HepG2 (cell line): ENCODE measurements at regions not wholly inside any gene's neighbourhood (a gene's known extent, or its start where the extent isn't known, plus 50 kb on each side); places are given as distances from the start of the nearest gene placed in this dataset.

Experiments
- ATAC-seq: fragments of 200-7000 bp; cut with Tn5 transposase; 3 replicates; pipeline ENCODE4 v1.9.1; 2020; ENCODE audit warnings: mild to moderate bottlenecking, moderate library complexity
- BruUV-seq: library from RNA; stranded (reverse); fragments of 400-500 nt; replicated peaks from 2 replicates; lab custom pipeline; 2021; lab: Mats Ljungman, UMichigan
- CTCF ChIA-PET: fragments of 300-600 bp; formaldehyde crosslinking; extraction: SDS; loops from one replicate; lab custom pipeline; 2021; ENCODE audit warnings: low total read pairs, inconsistent platforms, low intra/inter-chr PET ratio; lab: Yijun Ruan, JAX
- POLR2A ChIA-PET: fragments of 350-600 bp; sonication (Branson Sonifier 250); formaldehyde crosslinking; loops from one replicate; lab custom pipeline; 2020; ENCODE audit warnings: antibody characterized with exemption, inconsistent platforms; lab: Yijun Ruan, JAX
- DNase-seq: peaks from one replicate; pipeline ENCODE4 v3.0.0-alpha.2; 2015; ENCODE audit warnings: low spot score
- FAIRE-seq: peaks from 3 replicates; lab custom pipeline; 2011; peaks lifted over from hg19 to GRCh38; lab: Jason Lieb, UNC
- H2AFZ ChIP-seq: one replicate; pipeline ENCODE4 v1.6.1; 2011; ENCODE audit warnings: low read length, inconsistent platforms
- H3K27ac ChIP-seq: fragments of 300-600 bp; 3 replicates; pipeline ENCODE4 v1.8.0; 2011; ENCODE audit warnings: mixed run types, mild to moderate bottlenecking, mixed read lengths, low read length, inconsistent platforms; ENCODE audit not compliant: insufficient read depth; ENCODE audit errors: extremely low read length
- H3K27me3 ChIP-seq, 2 experiments: fragments of 200-600 bp in 1 of 2; 2 replicates in 1 of 2; 3 replicates in 1 of 2; pipeline versions ENCODE4 v1.6.0 to v1.8.0; 2011; ENCODE audit warnings: low read length in 2 of 2, mild to moderate bottlenecking in 2 of 2, moderate library complexity in 2 of 2, inconsistent platforms in 1 of 2; ENCODE audit not compliant: insufficient read depth in 2 of 2, control insufficient read depth in 1 of 2
- H3K36me3 ChIP-seq, 2 experiments: fragments of 200-600 bp in 1 of 2; replicated peaks in 1 of 2; 2 replicates in 1 of 2; 3 replicates in 1 of 2; pipeline versions ENCODE4 v1.5.1 to v1.8.0; 2011; ENCODE audit warnings: low read length in 2 of 2, inconsistent platforms in 1 of 2; ENCODE audit not compliant: insufficient read depth in 2 of 2, control insufficient read depth in 1 of 2
- H3K4me1 ChIP-seq: 2 replicates; pipeline ENCODE4 v1.5.1; 2012; ENCODE audit warnings: low read length, inconsistent platforms; ENCODE audit not compliant: insufficient read depth
- H3K4me2 ChIP-seq: 2 replicates; pipeline ENCODE4 v1.6.0; 2011; ENCODE audit warnings: low read depth, low read length, inconsistent platforms
- H3K4me3 ChIP-seq, 3 experiments: fragments of 200-600 bp in 1 of 3; sonication (generic), shearing (Covaris generic) in 1 of 3; replicated peaks in 1 of 3; 2 replicates each; pipeline ENCODE4 v1.5.1; 2011 to 2016; ENCODE audit warnings: low read length in 3 of 3, inconsistent platforms in 2 of 3, low read depth in 2 of 3, mild to moderate bottlenecking in 2 of 3, control low read depth in 1 of 3, mixed read lengths in 1 of 3; ENCODE audit not compliant: insufficient read depth in 1 of 3
- H3K79me2 ChIP-seq: one replicate; pipeline ENCODE4 v1.6.1; 2011; ENCODE audit warnings: low read length, inconsistent platforms; ENCODE audit not compliant: insufficient read depth
- H3K9ac ChIP-seq: 2 replicates; pipeline ENCODE4 v1.6.0; 2011; ENCODE audit warnings: mild to moderate bottlenecking, low read depth, low read length, inconsistent platforms; ENCODE audit not compliant: insufficient read depth
- H3K9me3 ChIP-seq: 2 replicates; pipeline ENCODE4 v1.5.1; 2012; ENCODE audit warnings: mild to moderate bottlenecking, low read length
- H4K20me1 ChIP-seq: 2 replicates; pipeline ENCODE4 v1.6.0; 2011; ENCODE audit warnings: inconsistent platforms, mild to moderate bottlenecking, low read length, moderate library complexity; ENCODE audit not compliant: insufficient read depth
- GATA4 ChIP-seq: sonication (generic); IDR thresholded peaks from 2 replicates; pipeline ENCODE4 v1.6.1; 2016; ENCODE audit warnings: antibody characterized with exemption, low read depth, borderline replicate concordance
- KLF11 ChIP-seq: IDR thresholded peaks from 2 replicates; pipeline ENCODE4 v1.6.1; 2016; ENCODE audit warnings: missing compliant biosample characterization
- MAX ChIP-seq: IDR thresholded peaks from 2 replicates; pipeline ENCODE4 v1.6.1; 2012; ENCODE audit warnings: inconsistent platforms
- PHF8 ChIP-seq: sonication (generic); formaldehyde crosslinking; IDR thresholded peaks from 2 replicates; pipeline ENCODE4 v1.5.0; 2020; ENCODE audit warnings: missing genetic modification reagents
- PITX1 ChIP-seq: sonication (generic); formaldehyde crosslinking; IDR thresholded peaks from 2 replicates; pipeline ENCODE4 v1.5.1; 2020; ENCODE audit warnings: mild to moderate bottlenecking, missing genetic modification reagents
- TEAD2 ChIP-seq: sonication (generic); formaldehyde crosslinking; IDR thresholded peaks from 2 replicates; pipeline ENCODE4 v1.9.0; 2021; ENCODE audit warnings: missing genetic modification reagents
- ZBTB1 ChIP-seq: sonication (generic); formaldehyde crosslinking; IDR thresholded peaks from 2 replicates; pipeline ENCODE4 v1.4.0; 2020; ENCODE audit warnings: missing genetic modification reagents, borderline replicate concordance
- ZBTB2 ChIP-seq: sonication (generic); formaldehyde crosslinking; IDR thresholded peaks from 2 replicates; pipeline ENCODE4 v1.8.0; 2022; ENCODE audit warnings: low read depth, missing genetic modification reagents
- ZNF160 ChIP-seq: sonication (generic); formaldehyde crosslinking; IDR thresholded peaks from 2 replicates; pipeline ENCODE4 v1.8.0; 2022; ENCODE audit warnings: mild to moderate bottlenecking, inconsistent platforms, missing genetic modification reagents
- ZNF501 ChIP-seq: sonication (generic); formaldehyde crosslinking; IDR thresholded peaks from 2 replicates; pipeline ENCODE4 v1.5.1; 2020; ENCODE audit warnings: mild to moderate bottlenecking, moderate library complexity, missing genetic modification reagents
- ZNF552 ChIP-seq: sonication (generic); formaldehyde crosslinking; IDR thresholded peaks from 2 replicates; pipeline ENCODE4 v1.9.0; 2022; ENCODE audit warnings: missing genetic modification reagents, mild to moderate bottlenecking, borderline replicate concordance
- ZNF619 ChIP-seq: sonication (generic); formaldehyde crosslinking; IDR thresholded peaks from 2 replicates; pipeline ENCODE4 v1.4.0; 2020; ENCODE audit warnings: mild to moderate bottlenecking, missing genetic modification reagents
- WGBS: methylation state at CpG from one replicate; pipeline ENCODE4 v1.1.6; 2017; ENCODE audit warnings: low lambda C conversion rate; 5-methylcytosine and 5-hydroxymethylcytosine counted together
- in situ Hi-C: cut with HindIII; loops from 2 replicates; pipeline ENCODE4 v1.10.0; 2017; ENCODE audit warnings: low pct_unique_long_range_greater_than_20kb; ENCODE audit not compliant: extremely low pct_ligation_motif_present
- intact Hi-C: fragments of 100-400 bp; cut with micrococcal nuclease; formaldehyde crosslinking; loops from one replicate; pipeline ENCODE4 v1.10.0; 2022; ENCODE audit not compliant: unreplicated experiment
- TF ChIP-seq, protein P1 (sequence below): sonication (generic); formaldehyde crosslinking; IDR thresholded peaks from 2 replicates; pipeline ENCODE4 v1.4.0; 2020; ENCODE audit warnings: missing genetic modification reagents, borderline replicate concordance

GRCh38 chr3:144431134-144431533 lies 459.5 kb downstream of the DIPK2A start:
- DNase-seq = no peak
- BruUV-seq = no TSS peak
- no peak overlapping the region for H3K4me2 ChIP-seq
- in situ Hi-C loops (no loop called here), intact Hi-C loops (no loop called here)
- H3K9ac ChIP-seq = no peak overlapping the region
- TF ChIP-seq PHF8 (CRISPR knock-in tag) (no peak), ZNF160 (CRISPR knock-in tag) (no peak), ZBTB2 (CRISPR knock-in tag) (no peak), ZNF501 (no peak), GATA4 (no peak), KLF11 (CRISPR knock-in tag) (no peak)
- FAIRE-seq = no peak
- no peak overlapping the region for H3K27ac ChIP-seq
- H3K36me3 ChIP-seq = no peaks in the 10 kb centered on the region
- ChIA-PET POLR2A (no interaction called here), CTCF (no interaction called here)
- no peaks in the 10 kb centered on the region for H3K27me3 ChIP-seq
- no peaks in the 10 kb centered on the region for H3K79me2 ChIP-seq
- ATAC-seq = no peak
- no peaks in the 10 kb centered on the region for H3K9me3 ChIP-seq
- no peak overlapping the region for H3K4me3 ChIP-seq
- no peak overlapping the region for H2AFZ ChIP-seq
- no peaks in the 10 kb centered on the region for H4K20me1 ChIP-seq
- H3K4me1 ChIP-seq = no peaks in the 10 kb centered on the region

DNA sequence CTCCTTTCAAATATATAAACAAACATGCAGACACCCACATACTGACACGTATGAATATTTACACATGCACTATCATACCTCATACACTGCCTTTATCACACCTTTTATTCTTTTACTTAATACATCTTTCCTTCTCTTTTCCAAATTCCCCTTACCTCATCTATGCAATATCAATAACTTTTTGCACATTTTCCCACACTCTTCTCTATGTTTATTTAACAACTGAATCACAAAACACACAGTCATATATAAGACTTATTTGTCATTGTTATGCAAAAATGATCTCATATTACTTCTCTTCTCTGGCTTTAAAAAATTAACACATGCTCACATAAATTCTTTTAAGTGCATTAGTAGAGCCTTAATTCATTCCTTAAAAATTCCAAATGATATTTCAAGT lies 461.4 kb downstream of the DIPK2A start:
- Histone ChIP-seq H3K27ac (no peak overlapping the region), H3K4me1 (no peaks in the 10 kb centered on the region), H3K4me2 (no peak overlapping the region), H2AFZ (no peak overlapping the region), H3K36me3 (no peaks in the 10 kb centered on the region), H3K27me3 (no peaks in the 10 kb centered on the region), H4K20me1 (no peaks in the 10 kb centered on the region), H3K4me3 (no peak overlapping the region), H3K79me2 (no peaks in the 10 kb centered on the region), H3K9ac (no peak overlapping the region), H3K9me3 (no peaks in the 10 kb centered on the region)
- in situ Hi-C loops (no loop called here), intact Hi-C loops (no loop called here)
- POLR2A ChIA-PET = no interaction called here
- FAIRE-seq = no peak
- no peak for TF ChIP-seq ZNF552
- no peak for TF ChIP-seq GATA4
- TF ChIP-seq MAX = no peak
- TF ChIP-seq PITX1 (CRISPR knock-in tag) = no peak
- TF ChIP-seq ZNF619 (CRISPR knock-in tag) = no peak
- TF ChIP-seq, protein P1, sequence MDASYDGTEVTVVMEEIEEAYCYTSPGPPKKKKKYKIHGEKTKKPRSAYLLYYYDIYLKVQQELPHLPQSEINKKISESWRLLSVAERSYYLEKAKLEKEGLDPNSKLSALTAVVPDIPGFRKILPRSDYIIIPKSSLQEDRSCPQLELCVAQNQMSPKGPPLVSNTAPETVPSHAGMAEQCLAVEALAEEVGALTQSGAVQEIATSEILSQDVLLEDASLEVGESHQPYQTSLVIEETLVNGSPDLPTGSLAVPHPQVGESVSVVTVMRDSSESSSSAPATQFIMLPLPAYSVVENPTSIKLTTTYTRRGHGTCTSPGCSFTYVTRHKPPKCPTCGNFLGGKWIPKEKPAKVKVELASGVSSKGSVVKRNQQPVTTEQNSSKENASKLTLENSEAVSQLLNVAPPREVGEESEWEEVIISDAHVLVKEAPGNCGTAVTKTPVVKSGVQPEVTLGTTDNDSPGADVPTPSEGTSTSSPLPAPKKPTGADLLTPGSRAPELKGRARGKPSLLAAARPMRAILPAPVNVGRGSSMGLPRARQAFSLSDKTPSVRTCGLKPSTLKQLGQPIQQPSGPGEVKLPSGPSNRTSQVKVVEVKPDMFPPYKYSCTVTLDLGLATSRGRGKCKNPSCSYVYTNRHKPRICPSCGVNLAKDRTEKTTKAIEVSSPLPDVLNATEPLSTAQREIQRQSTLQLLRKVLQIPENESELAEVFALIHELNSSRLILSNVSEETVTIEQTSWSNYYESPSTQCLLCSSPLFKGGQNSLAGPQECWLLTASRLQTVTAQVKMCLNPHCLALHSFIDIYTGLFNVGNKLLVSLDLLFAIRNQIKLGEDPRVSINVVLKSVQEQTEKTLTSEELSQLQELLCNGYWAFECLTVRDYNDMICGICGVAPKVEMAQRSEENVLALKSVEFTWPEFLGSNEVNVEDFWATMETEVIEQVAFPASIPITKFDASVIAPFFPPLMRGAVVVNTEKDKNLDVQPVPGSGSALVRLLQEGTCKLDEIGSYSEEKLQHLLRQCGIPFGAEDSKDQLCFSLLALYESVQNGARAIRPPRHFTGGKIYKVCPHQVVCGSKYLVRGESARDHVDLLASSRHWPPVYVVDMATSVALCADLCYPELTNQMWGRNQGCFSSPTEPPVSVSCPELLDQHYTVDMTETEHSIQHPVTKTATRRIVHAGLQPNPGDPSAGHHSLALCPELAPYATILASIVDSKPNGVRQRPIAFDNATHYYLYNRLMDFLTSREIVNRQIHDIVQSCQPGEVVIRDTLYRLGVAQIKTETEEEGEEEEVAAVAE (CRISPR knock-in tag) = no peak
- no peak for TF ChIP-seq ZBTB1 (CRISPR knock-in tag)
- no peak for TF ChIP-seq TEAD2 (CRISPR knock-in tag)
- CTCF ChIA-PET = no interaction called here
- ATAC-seq = no peak
- no TSS peak for BruUV-seq
- 3% methylated on average over 1 of the region's 1 CpG for WGBS
- DNase-seq = no peak
